Pancreas (tissue), 10 donors: ENCODE measurements at regions not wholly inside any gene's neighbourhood (a gene's known extent, or its start where the extent isn't known, plus 50 kb on each side); places are given as distances from the start of the nearest gene placed in this dataset.

Source experiments
- ATAC-seq, 4 donors: fragments of 200-7000 bp; cut with Tn5 transposase; one replicate each; pipeline versions ENCODE4 v1.8.0 to v1.9.1; 2020; ENCODE audit warnings: mild to moderate bottlenecking in 4 of 4, moderate library complexity in 4 of 4
- DNase-seq, 6 donors: peaks; one replicate each; pipeline ENCODE4 v3.0.0-alpha.2; 2020
- FAIRE-seq: peaks from 2 replicates; lab custom pipeline; 2012; peaks lifted over from hg19 to GRCh38; lab: Jason Lieb, UNC
- H3K27ac ChIP-seq, 4 donors: fragments of 200-600 bp; sonication (generic); 1 replicate in 3 of 4; 2 replicates in 1 of 4; pipeline versions ENCODE4 v1.5.0 to v1.8.0; 2020
- H3K27me3 ChIP-seq, 4 donors: fragments of 200-600 bp; one replicate each; pipeline ENCODE4 v1.8.0; 2021
- H3K36me3 ChIP-seq, 3 donors: fragments of 200-600 bp; sonication (generic) in 1 of 3; one replicate each; pipeline versions ENCODE4 v1.5.0 to v1.8.0; 2020 to 2021
- H3K4me1 ChIP-seq, 3 donors: fragments of 200-600 bp; one replicate each; pipeline ENCODE4 v1.8.0; 2021
- H3K4me3 ChIP-seq, 4 donors: fragments of 200-600 bp; sonication (generic) in 2 of 4; one replicate each; pipeline versions ENCODE4 v1.5.0 to v1.8.0; 2020 to 2021
- H3K9me3 ChIP-seq, 4 donors: fragments of 200-600 bp; one replicate each; pipeline ENCODE4 v1.8.0; 2021
- WGBS, 2 donors: extraction: QIAGEN DNeasy Blood & Tissue Kit; methylation state at CpG; one replicate each; pipeline ENCODE4 v1.1.7; 2013; 5-methylcytosine and 5-hydroxymethylcytosine counted together
- intact Hi-C, 3 donors: fragments of 100-400 bp; cut with DNase I; formaldehyde crosslinking; loops; one replicate each; pipeline versions ENCODE4 v1.11.1 to v1.14.2; 2022
- TF ChIP-seq, protein P1 (sequence below), 4 donors: fragments of 200-600 bp; sonication (generic) in 3 of 4; IDR thresholded peaks; one replicate each; pipeline versions ENCODE4 v1.5.0 to v1.8.0; 2021; ENCODE audit warnings: antibody characterized with exemption in 4 of 4
- donor health status: healthy with polysubstance abuse.
- donor health status: DM: no; HTN: no; CAD: no; lungs with moderate emphysema.
- donor health status: DM: no; HTN: no; CAD: no.
- donor health status: control.
- donor health status: control.
- donor health status: Bipolar disorder and iron deficiency.
- donor health status: DM: yes; HTN: yes; CAD: no.
- donor health status: DM: no; HTN: no; CAD: no.
- donor health status: DM: no; HTN: no; CAD: no.
- donor health status: DM: yes; HTN: yes; CAD: no.

DNA sequence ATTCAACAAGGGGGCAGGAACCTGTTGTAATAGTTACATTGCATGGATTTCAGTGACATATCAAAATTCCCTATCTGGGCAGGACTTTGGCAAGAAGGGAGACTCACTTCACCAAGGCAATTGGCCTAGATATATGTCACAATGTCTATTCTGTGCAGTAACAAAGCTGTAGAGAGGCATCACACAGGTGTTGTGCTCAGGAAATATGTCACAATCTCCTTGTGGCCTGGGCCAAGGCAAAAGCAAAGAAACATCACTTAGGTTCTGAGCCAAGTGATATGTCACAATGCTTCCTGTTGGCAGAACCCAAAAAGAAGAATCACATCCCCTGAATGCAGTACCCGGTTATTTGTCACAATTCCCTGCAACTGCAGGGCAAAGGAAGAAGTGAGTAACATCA lies 1020.9 kb upstream of the AMELY start:
- Histone ChIP-seq H3K27ac (no peak overlapping the region), H3K9me3 (no peaks in the 10 kb centered on the region), H3K4me1 (no peaks in the 10 kb centered on the region), H3K4me3 (no peak overlapping the region), H3K27me3 (no peaks in the 10 kb centered on the region), H3K36me3 (no peaks in the 10 kb centered on the region)
- FAIRE-seq (no peak), DNase-seq (no peak), ATAC-seq (no peak)
- 70% methylated on average over 1 of the region's 1 CpG; no CpG with 5 or more reads in 1 of the 2 donors for WGBS, 2 donors
- intact Hi-C loops: no loop called here
- TF ChIP-seq, protein P1, sequence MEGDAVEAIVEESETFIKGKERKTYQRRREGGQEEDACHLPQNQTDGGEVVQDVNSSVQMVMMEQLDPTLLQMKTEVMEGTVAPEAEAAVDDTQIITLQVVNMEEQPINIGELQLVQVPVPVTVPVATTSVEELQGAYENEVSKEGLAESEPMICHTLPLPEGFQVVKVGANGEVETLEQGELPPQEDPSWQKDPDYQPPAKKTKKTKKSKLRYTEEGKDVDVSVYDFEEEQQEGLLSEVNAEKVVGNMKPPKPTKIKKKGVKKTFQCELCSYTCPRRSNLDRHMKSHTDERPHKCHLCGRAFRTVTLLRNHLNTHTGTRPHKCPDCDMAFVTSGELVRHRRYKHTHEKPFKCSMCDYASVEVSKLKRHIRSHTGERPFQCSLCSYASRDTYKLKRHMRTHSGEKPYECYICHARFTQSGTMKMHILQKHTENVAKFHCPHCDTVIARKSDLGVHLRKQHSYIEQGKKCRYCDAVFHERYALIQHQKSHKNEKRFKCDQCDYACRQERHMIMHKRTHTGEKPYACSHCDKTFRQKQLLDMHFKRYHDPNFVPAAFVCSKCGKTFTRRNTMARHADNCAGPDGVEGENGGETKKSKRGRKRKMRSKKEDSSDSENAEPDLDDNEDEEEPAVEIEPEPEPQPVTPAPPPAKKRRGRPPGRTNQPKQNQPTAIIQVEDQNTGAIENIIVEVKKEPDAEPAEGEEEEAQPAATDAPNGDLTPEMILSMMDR (IDR thresholded peaks at IDR 0.05): no peak

DNA sequence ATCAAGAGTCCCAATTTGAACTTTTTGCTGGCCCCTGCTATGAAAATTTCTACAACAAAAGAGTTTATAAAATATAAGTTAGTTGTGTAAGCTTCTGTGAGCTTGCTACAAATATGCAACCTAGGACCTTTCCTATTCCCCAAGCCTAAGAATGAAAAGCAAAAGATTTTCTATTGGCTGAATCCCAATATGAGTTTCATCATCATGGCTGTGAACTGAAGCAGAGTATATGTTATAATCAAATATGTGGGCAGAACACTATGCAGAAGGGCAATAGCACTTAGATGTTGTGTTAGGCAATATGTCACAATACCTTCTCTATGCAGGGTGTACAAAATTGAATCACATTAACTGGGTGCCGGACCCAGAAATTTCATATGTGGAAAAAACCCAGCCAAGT lies 1018.3 kb upstream of the AMELY start:
- Histone ChIP-seq H3K4me3 (no peak overlapping the region), H3K9me3 (no peaks in the 10 kb centered on the region), H3K4me1 (no peaks in the 10 kb centered on the region), H3K27ac (no peak overlapping the region), H3K36me3 (no peaks in the 10 kb centered on the region), H3K27me3 (no peaks in the 10 kb centered on the region)
- TF ChIP-seq, protein P1 (IDR thresholded peaks at IDR 0.05): no peak
- intact Hi-C loops: no loop called here
- no peak for ATAC-seq
- DNase-seq: no peak
- WGBS, 2 donors: 89% methylated on average over 1 of the region's 1 CpG; no CpG with 5 or more reads in 1 of the 2 donors
- no peak for FAIRE-seq

DNA sequence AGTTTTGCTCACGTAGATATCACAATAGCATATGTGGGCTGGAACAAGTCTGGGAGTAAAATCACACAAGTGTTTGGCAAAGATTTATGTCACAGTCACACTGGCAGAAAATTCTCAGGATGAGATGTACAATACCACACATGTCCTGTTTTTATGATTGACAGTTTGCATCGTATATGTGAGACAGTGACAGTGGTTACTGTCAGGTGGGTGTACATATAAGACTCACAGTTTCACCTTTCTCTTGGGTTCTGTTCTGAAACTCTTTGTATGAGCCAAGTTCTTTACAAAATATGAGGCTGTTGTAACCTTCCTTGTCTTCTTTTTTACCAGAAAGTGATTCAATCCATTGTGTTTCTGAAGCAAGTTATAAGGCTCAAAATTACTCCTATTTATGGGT lies 1012.5 kb upstream of the AMELY start:
- TF ChIP-seq, protein P1 (IDR thresholded peaks at IDR 0.05): no peak
- no peaks in the 10 kb centered on the region for H3K4me1 ChIP-seq
- no peaks in the 10 kb centered on the region for H3K27me3 ChIP-seq
- H3K36me3 ChIP-seq: no peaks in the 10 kb centered on the region
- no peak for ATAC-seq
- no peak for FAIRE-seq
- no peaks in the 10 kb centered on the region for H3K9me3 ChIP-seq
- 76% methylated on average over 2 of the region's 2 CpGs; no CpG with 5 or more reads in 1 of the 2 donors for WGBS, 2 donors
- DNase-seq: no peak
- H3K4me3 ChIP-seq: no peak overlapping the region
- intact Hi-C loops: no loop called here
- no peak overlapping the region for H3K27ac ChIP-seq

DNA sequence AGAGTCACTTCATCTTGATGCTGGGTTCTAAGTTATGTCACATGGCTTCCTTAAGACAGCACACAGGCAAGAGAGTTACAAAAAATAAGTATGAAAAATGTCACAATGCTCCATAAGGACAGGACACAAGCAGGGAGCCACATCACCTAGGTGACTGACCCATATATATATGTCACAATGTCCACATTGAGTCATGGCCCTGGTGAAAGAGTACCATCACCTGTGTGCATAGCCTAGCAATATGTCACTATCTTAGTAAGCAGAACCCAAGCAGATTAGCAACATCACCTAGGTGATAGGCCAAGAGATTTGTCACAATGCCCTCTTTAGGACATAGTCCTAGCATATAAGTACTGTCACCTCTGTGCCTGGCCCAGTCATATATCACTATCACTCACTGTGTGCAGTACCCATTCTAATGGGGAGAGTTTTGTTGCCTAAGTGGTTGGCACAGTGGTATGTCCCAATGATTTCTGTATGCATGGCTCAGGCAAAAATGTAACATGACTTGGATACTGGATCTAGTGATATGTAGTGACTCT lies 1012.0 kb upstream of the AMELY start:
- TF ChIP-seq, protein P1 (IDR thresholded peaks at IDR 0.05): no peak
- Histone ChIP-seq H3K4me3 (no peak overlapping the region), H3K9me3 (no peaks in the 10 kb centered on the region), H3K27me3 (no peaks in the 10 kb centered on the region), H3K27ac (no peak overlapping the region), H3K4me1 (no peaks in the 10 kb centered on the region), H3K36me3 (no peaks in the 10 kb centered on the region)
- no peak for FAIRE-seq
- no peak for DNase-seq
- ATAC-seq: no peak
- intact Hi-C loops: no loop called here

DNA sequence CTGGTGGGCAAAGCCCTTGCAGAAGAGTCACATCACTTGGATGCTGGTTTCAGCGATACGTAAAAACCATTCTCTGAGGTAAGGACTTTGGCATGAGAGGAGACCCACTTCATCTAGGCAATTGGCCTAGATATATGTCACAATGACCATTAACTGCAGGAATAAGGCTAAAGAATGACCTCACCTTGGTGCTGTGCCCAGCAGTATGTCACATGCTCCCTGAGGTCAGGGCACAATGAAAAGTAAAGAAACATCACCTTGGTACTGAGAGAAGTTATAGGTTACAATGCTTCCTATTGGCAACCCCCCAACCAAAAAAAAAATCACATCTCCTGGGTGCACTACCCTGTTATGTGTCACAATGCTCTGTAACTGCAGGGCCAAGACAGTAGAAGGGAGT lies 1008.8 kb upstream of the AMELY start:
- 96% methylated on average over 2 of the region's 2 CpGs; no CpG with 5 or more reads in 1 of the 2 donors for WGBS, 2 donors

More for the DNA sequence above, 1008.8 kb upstream of the AMELY start:
- Histone ChIP-seq H3K27ac (no peak overlapping the region), H3K36me3 (no peaks in the 10 kb centered on the region), H3K27me3 (no peaks in the 10 kb centered on the region), H3K4me3 (no peak overlapping the region), H3K4me1 (no peaks in the 10 kb centered on the region), H3K9me3 (no peaks in the 10 kb centered on the region)
- intact Hi-C loops: no loop called here
- TF ChIP-seq, protein P1 (IDR thresholded peaks at IDR 0.05): no peak
- DNase-seq (peak in 1 of 6 donors; percentile 3), ATAC-seq (no peak), FAIRE-seq (no peak)
